Osteocyte (in vitro differentiated cells): ENCODE measurements at regions not wholly inside any gene's neighbourhood (a gene's known extent, or its start where the extent isn't known, plus 50 kb on each side); places are given as distances from the start of the nearest gene placed in this dataset.

Experiments used
- DNase-seq: peaks from one replicate; pipeline ENCODE4 v3.0.0; 2021; ENCODE audit warnings: mixed read lengths; ENCODE audit not compliant: unreplicated experiment; ENCODE audit errors: extremely low spot score
- H3K27ac Mint-ChIP-seq: one replicate; pipeline ENCODE4 v1.8.0; 2021; ENCODE audit warnings: mild to moderate bottlenecking, mixed read lengths; ENCODE audit not compliant: unreplicated experiment
- H3K27me3 Mint-ChIP-seq: one replicate; pipeline ENCODE4 v1.8.0; 2021; ENCODE audit warnings: mixed read lengths; ENCODE audit not compliant: unreplicated experiment
- H3K36me3 Mint-ChIP-seq: one replicate; pipeline ENCODE4 v1.8.0; 2021; ENCODE audit warnings: mixed read lengths; ENCODE audit not compliant: unreplicated experiment
- H3K4me1 Mint-ChIP-seq: one replicate; pipeline ENCODE4 v1.8.0; 2021; ENCODE audit warnings: mixed read lengths; ENCODE audit not compliant: unreplicated experiment
- H3K4me3 Mint-ChIP-seq: one replicate; pipeline ENCODE4 v1.8.0; 2021; ENCODE audit warnings: mild to moderate bottlenecking, moderate library complexity, mixed read lengths; ENCODE audit not compliant: unreplicated experiment
- H3K9me3 Mint-ChIP-seq: one replicate; pipeline ENCODE4 v1.8.0; 2021; ENCODE audit warnings: mixed read lengths; ENCODE audit not compliant: unreplicated experiment
- CTCF ChIP-seq: fragments of 200-600 bp; sonication (generic); IDR thresholded peaks from 2 replicates; pipeline ENCODE4 v1.5.0; 2021; ENCODE audit warnings: antibody characterized with exemption, mild to moderate bottlenecking, moderate library complexity

- H3K27ac Mint-ChIP-seq, result peak overlapping the region; percentile 7
- no peaks in the 10 kb centered on the region for H3K36me3 Mint-ChIP-seq
- no peak for TF ChIP-seq CTCF
- H3K4me3 Mint-ChIP-seq, result no peak overlapping the region
- peaks cover 68% of the 10 kb centered on the region for H3K4me1 Mint-ChIP-seq
- peaks cover 10% of the 10 kb centered on the region for H3K9me3 Mint-ChIP-seq
- H3K27me3 Mint-ChIP-seq, result no peaks in the 10 kb centered on the region
- DNase-seq, result no peak
Observed at GRCh38 chr3:86797946-86798345, 193.0 kb downstream of the VGLL3 start.

DNA sequence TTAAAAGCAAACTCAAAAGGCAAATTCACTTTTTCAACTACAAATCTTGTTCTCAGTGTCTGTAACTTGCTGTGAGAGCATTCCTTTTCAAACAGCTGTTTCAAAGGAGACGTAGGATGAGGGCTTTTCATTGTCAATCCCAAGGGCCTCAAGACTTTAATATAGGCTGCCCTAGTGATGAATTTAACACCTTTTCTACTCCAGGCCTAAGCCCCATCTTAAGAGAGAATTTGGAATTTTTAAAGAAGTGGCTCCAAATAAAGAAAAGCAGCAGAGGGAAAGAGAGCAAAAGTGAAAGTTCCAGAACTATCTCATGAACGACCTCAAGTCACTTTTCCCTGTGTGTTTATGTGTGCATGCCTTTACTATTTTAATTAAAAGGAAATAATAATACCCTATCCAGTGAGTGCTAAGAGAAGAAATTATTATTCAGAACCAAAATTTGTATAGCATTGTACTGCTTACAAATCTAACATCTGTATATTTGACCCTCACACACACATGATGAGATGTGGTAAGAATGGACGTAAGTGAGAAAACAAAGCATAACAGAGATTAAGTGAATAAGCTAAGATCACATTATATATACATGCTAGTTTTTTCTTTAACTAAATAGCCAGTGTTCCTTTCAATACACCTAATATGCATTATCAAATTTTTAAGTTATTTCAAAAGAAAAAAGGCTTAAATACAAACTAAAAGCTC lies 196.4 kb downstream of the VGLL3 start:
- Mint-ChIP-seq H3K36me3 (peaks cover 2% of the 10 kb centered on the region), H3K27ac (peak overlapping the region; percentile 92), H3K4me1 (peaks cover 61% of the 10 kb centered on the region), H3K27me3 (no peaks in the 10 kb centered on the region), H3K4me3 (peak overlapping the region; percentile 44), H3K9me3 (peaks cover 7% of the 10 kb centered on the region)
- DNase-seq, result no peak
- no peak for TF ChIP-seq CTCF

DNA sequence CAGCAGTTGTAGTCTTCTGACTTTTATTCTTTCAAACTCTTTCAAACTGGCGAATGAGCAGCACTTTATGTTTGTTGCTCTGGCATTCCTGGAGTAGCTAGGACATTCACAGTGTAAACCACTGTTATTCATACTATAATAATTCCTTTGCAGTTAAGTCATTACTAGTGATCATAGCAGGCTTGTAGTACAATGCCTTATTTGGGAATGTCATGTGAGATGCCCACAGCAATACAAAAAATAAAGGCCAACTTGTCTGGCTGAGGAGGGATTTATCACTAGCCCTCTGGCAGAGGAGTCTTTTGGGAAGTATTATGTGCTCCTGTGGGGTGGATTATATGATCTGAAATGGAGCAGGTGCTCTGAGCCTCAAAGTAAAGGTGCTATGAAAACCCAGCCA lies 197.2 kb downstream of the VGLL3 start:
- Mint-ChIP-seq H3K27me3 (no peaks in the 10 kb centered on the region), H3K36me3 (peaks cover 2% of the 10 kb centered on the region), H3K4me1 (peaks cover 54% of the 10 kb centered on the region), H3K4me3 (peak overlapping the region; percentile 46), H3K9me3 (peaks cover under 1% of the 10 kb centered on the region), H3K27ac (peak overlapping the region; percentile 92)
- no peak for DNase-seq
- TF ChIP-seq CTCF, result no peak

DNA sequence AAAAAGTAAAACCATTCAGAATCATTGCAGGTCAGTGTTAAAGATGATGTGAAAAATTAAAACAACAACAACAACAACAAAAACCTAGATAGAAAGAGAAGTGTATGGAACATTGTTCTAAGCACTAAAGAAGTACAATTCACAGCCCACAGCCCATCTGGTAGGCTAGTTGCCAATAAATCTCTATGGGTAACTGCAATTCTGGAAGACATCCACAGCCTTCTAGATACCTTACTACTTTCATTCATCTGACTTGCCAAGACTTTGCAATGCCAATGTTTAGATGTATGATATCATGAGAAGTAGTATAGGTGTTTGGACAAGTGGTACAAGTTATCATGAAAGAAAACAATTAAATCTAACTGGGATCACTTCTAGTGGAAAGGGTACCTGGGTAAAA lies 198.6 kb downstream of the VGLL3 start:
- Mint-ChIP-seq H3K4me3 (no peak overlapping the region), H3K27ac (peak overlapping the region; percentile 84), H3K4me1 (peaks cover 42% of the 10 kb centered on the region), H3K9me3 (no peaks in the 10 kb centered on the region), H3K27me3 (no peaks in the 10 kb centered on the region), H3K36me3 (peaks cover 2% of the 10 kb centered on the region)
- no peak for DNase-seq
- TF ChIP-seq CTCF, result no peak

DNA sequence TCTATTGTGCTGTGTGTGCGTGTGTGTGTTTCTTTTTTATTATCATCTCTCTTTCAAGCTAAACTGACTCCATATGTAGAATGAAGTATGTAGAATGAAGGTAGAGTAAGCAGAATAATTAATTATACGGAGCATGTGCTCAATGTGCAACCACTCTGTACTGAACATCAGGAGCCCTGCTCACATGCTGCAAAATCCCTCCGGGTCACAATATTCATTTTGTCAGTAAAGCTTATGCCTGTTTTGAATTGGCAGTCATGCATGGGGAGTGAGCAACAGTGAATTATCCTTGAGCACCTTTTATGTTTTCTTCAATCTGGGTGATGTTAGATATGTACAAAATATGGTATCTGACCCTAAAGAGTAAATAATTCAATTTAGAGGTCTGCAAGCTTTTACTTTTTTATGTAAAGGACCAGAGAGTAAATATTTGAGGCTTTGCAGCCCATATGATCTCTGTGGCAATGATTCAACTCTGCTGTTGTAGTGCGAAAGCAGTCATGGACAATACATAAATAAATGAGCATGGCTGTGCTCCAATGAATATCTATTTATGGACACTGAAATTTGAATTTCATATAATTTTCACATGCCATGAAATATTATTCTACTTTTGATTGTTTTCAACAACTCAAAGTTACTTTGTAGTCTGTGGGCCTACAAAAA lies 199.9 kb downstream of the VGLL3 start:
- H3K4me3 Mint-ChIP-seq, result no peak overlapping the region
- no peaks in the 10 kb centered on the region for H3K27me3 Mint-ChIP-seq
- H3K4me1 Mint-ChIP-seq, result peaks cover 42% of the 10 kb centered on the region
- DNase-seq, result no peak
- TF ChIP-seq CTCF, result no peak
- no peaks in the 10 kb centered on the region for H3K9me3 Mint-ChIP-seq
- no peak overlapping the region for H3K27ac Mint-ChIP-seq
- H3K36me3 Mint-ChIP-seq, result peaks cover 2% of the 10 kb centered on the region
